ENCODE measurements at regions not wholly inside any gene's neighbourhood (a gene's known extent, or its start where the extent isn't known, plus 50 kb on each side); places are given as distances from the start of the nearest gene placed in this dataset.

- no peak overlapping the region for H3K4me3 ChIP-seq (ENCODE audit: low read length)
- H3K9me3 ChIP-seq (ENCODE audit: low read length) = no peaks in the 10 kb centered on the region
- H3K4me1 ChIP-seq (ENCODE audit: insufficient read depth, low read length) = peaks cover 27% of the 10 kb centered on the region
- POLR2A ChIA-PET (ENCODE audit: unreplicated experiment) = no interaction called here
- no peak overlapping the region for H3K9ac ChIP-seq (ENCODE audit: low read length)
- H3K4me2 ChIP-seq (ENCODE audit: low read length) = no peak overlapping the region
- H2AFZ ChIP-seq (ENCODE audit: low read length) = no peak overlapping the region
- DNase-seq (no peak), ATAC-seq (no peak)
- H3K27ac ChIP-seq (ENCODE audit: low read length) = no peak overlapping the region
- H3K79me2 ChIP-seq (ENCODE audit: low read length) = no peaks in the 10 kb centered on the region
- H3F3A ChIP-seq (ENCODE audit: low read length, unreplicated experiment) = no peaks in the 10 kb centered on the region
- BruUV-seq (replicated peaks) = no TSS peak
- TF ChIP-seq EZH2 (IDR thresholded peaks at IDR 0.05; ENCODE audit: low read length, unreplicated experiment) (no peak), CTCF (conservative IDR thresholded peaks at IDR 0.05; ENCODE audit: low read depth, low read length) (no peak), EZH2phosphoT487 (IDR thresholded peaks at IDR 0.05; ENCODE audit: borderline replicate concordance, low read length) (no peak)
- H3K27me3 ChIP-seq (ENCODE audit: low read length) = no peaks in the 10 kb centered on the region
- H3K36me3 ChIP-seq (ENCODE audit: low read depth, low read length) = no peaks in the 10 kb centered on the region
- H3K9me2 ChIP-seq (replicated peaks; ENCODE audit: low read length) = no peaks in the 10 kb centered on the region
- intact Hi-C loops (cut with micrococcal nuclease) = no loop called here
- CTCF ChIA-PET = interaction anchor here (0.5 to 0.6 kb wide), 2 partner anchors 38 to 116 kb away, joined by 3 read pairs; no protein-coding TSS in a partner anchor
- no peaks in the 10 kb centered on the region for H4K20me1 ChIP-seq (ENCODE audit: low read length)
Measured at GRCh38 chr10:78935697-78936407, 132.9 kb upstream of the ZMIZ1 start.

- CTCF ChIA-PET = interaction anchor here (0.6 kb wide), 1 partner anchor 37 kb away, joined by 3 read pairs; no protein-coding TSS in a partner anchor
- intact Hi-C loops (cut with micrococcal nuclease) = no loop called here
- DNase-seq (no peak), ATAC-seq (no peak)
- H3K9me3 ChIP-seq (ENCODE audit: low read length) = no peaks in the 10 kb centered on the region
- H4K20me1 ChIP-seq (ENCODE audit: low read length) = no peaks in the 10 kb centered on the region
- no peaks in the 10 kb centered on the region for H3K9me2 ChIP-seq (replicated peaks; ENCODE audit: low read length)
- no peaks in the 10 kb centered on the region for H3K36me3 ChIP-seq (ENCODE audit: low read depth, low read length)
- H3K4me2 ChIP-seq (ENCODE audit: low read length) = no peak overlapping the region
- H3K27me3 ChIP-seq (ENCODE audit: low read length) = no peaks in the 10 kb centered on the region
- no peak overlapping the region for H2AFZ ChIP-seq (ENCODE audit: low read length)
- H3K27ac ChIP-seq (ENCODE audit: low read length) = no peak overlapping the region
- TF ChIP-seq EZH2phosphoT487 (IDR thresholded peaks at IDR 0.05; ENCODE audit: borderline replicate concordance, low read length) (no peak), EZH2 (IDR thresholded peaks at IDR 0.05; ENCODE audit: low read length, unreplicated experiment) (no peak), CTCF (conservative IDR thresholded peaks at IDR 0.05; ENCODE audit: low read depth, low read length) (no peak)
- H3K4me3 ChIP-seq (ENCODE audit: low read length) = no peak overlapping the region
- BruUV-seq (replicated peaks) = no TSS peak
- no peaks in the 10 kb centered on the region for H3F3A ChIP-seq (ENCODE audit: low read length, unreplicated experiment)
- POLR2A ChIA-PET (ENCODE audit: unreplicated experiment) = interaction anchor here (0.5 kb wide), 1 partner anchor 15 kb away, joined by 4 read pairs; no protein-coding TSS in a partner anchor
- no peak overlapping the region for H3K9ac ChIP-seq (ENCODE audit: low read length)
- H3K4me1 ChIP-seq (ENCODE audit: insufficient read depth, low read length) = peaks cover 21% of the 10 kb centered on the region
- H3K79me2 ChIP-seq (ENCODE audit: low read length) = no peaks in the 10 kb centered on the region
Measured at GRCh38 chr10:78936412-78937342, 132.1 kb upstream of the ZMIZ1 start.

Data from PC-3 (cell line).